ENCODE measurements at regions not wholly inside any gene's neighbourhood (a gene's known extent, or its start where the extent isn't known, plus 50 kb on each side); places are given as distances from the start of the nearest gene placed in this dataset.

DNA sequence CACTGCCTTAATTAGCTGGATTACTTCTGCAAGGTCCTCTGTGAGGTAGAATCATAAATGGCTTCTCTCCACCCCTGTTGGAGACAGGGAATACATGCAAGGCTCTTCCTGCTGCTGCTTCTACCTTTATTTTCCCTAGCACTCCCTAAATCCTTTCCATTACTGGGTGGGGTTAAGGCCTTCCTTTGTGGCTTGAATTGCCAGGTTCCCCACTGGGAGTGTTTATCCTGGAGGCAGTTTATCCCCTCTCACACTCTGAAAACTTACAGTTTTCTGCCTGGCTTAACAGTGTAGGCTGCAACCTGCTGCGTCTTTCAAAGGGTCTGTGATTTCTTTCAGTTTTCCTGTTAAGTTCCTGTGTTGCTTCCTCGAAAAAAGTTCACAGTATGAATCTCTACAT is 1062.3 kb upstream of the CRIM1 start:
- TF ChIP-seq, protein P1, sequence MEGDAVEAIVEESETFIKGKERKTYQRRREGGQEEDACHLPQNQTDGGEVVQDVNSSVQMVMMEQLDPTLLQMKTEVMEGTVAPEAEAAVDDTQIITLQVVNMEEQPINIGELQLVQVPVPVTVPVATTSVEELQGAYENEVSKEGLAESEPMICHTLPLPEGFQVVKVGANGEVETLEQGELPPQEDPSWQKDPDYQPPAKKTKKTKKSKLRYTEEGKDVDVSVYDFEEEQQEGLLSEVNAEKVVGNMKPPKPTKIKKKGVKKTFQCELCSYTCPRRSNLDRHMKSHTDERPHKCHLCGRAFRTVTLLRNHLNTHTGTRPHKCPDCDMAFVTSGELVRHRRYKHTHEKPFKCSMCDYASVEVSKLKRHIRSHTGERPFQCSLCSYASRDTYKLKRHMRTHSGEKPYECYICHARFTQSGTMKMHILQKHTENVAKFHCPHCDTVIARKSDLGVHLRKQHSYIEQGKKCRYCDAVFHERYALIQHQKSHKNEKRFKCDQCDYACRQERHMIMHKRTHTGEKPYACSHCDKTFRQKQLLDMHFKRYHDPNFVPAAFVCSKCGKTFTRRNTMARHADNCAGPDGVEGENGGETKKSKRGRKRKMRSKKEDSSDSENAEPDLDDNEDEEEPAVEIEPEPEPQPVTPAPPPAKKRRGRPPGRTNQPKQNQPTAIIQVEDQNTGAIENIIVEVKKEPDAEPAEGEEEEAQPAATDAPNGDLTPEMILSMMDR (IDR thresholded peaks at IDR 0.05) = no peak
- TF ChIP-seq POLR2A (IDR thresholded peaks at IDR 0.05) = no peak

Measured in right lobe of liver (tissue), 4 donors.